HG03108 (cell line): ENCODE measurements at regions not wholly inside any gene's neighbourhood (a gene's known extent, or its start where the extent isn't known, plus 50 kb on each side); places are given as distances from the start of the nearest gene placed in this dataset.
"Not testable (repeated sequence)": the region's sequence is repeated elsewhere in the genome, so short reads cannot be mapped to it uniquely, and the experiment has no call there.

ENCODE experiments used
- ATAC-seq: cut with Tn5 transposase; IDR thresholded peaks from one replicate; pipeline ENCODE4 v1.9.1; 2021; ENCODE audit warnings: moderate library complexity; ENCODE audit not compliant: unreplicated experiment

DNA sequence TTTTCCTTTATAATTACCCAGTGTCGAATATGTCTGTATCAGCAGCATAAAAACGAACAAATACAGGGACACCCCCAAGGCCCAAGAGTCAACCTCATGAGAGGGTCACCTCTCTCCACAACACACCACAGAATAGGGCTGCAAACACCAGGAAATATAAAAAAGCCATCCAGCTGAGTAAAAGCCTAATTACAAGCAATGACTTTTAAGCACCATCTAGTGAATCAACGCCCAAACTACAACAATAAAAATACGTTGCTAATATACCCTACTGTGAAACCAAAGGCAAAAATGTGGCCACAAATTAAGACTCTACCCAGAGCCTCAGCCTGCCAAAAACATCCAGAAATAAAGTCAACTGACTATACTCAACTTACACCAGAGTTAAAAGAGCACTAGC, 817.9 kb upstream of the NEGR1 start:
- no peak for ATAC-seq

DNA sequence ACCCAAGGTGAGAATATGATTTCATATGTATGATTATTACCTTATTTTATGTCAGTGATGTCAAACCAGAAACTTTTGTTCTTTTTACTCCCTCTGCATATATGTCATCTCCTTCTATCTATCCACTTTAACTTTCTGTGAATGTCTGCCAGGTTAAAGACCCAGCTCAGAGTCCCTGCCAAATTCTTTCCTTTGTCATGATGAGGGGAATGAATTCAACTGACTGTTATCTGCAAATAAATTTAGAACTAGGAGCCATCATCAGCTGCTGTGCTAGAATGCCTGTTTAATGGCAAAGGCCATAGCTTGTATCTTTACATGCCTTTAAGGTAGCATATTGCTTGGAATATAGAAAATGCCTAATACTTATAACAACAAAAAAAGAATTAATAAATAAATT, 815.6 kb upstream of the NEGR1 start:
- ATAC-seq: no peak

DNA sequence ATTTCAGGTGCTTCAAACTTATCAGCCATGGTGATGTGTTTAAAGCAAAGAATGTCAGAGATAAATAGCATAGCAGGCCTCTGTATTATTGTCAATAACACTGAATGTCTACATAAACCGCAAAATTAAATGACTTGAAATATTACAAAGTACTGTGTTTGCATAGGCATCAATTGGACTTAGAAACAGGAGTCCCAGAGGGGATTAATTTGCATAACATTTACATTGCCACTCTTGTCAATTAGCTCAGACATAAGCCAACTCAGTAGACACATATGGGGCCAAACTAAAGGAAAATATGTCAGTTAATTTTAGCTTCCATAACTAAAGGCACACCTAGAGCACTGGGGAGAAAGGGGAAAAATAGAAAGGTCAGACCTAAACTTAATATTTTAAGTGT, 814.5 kb upstream of the NEGR1 start:
- ATAC-seq: no peak

DNA sequence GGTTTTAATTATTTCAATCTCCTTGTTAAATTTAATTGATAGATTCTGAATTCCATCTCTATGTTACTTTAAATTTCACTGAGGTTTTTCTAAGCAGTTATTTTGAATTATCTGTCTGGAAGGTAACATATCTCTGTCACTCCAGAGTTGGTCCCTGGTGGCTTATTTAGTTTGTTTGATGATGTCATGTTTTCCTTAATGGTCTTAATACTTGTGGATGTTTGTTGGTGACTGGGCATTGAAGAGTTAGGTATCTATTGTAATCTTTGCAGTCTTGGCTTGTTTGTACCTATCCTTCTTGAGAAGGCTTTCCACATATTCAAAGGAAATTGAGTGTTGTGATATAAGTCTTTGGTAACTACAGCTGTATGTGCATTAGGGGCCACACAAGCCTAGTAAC, 810.0 kb upstream of the NEGR1 start:
- ATAC-seq: no peak

DNA sequence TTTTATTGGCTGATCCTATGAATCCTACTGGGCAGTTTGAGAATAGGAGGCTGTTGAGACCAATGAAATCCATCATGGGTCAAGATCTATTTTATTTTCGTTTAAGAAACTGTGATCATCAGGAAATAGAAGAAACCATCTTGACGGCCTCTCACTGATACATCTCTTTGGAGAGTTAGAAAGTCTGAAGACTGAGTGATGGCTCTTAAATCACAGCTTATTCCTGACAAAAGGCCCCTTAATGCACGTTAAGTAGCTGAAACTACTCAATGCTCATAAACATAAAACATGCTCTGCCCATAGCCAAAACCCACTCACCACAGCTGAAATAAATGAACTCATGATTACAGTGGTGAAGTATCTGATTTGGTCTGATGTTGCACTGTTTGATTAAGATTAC, 784.5 kb upstream of the NEGR1 start:
- ATAC-seq: no peak

DNA sequence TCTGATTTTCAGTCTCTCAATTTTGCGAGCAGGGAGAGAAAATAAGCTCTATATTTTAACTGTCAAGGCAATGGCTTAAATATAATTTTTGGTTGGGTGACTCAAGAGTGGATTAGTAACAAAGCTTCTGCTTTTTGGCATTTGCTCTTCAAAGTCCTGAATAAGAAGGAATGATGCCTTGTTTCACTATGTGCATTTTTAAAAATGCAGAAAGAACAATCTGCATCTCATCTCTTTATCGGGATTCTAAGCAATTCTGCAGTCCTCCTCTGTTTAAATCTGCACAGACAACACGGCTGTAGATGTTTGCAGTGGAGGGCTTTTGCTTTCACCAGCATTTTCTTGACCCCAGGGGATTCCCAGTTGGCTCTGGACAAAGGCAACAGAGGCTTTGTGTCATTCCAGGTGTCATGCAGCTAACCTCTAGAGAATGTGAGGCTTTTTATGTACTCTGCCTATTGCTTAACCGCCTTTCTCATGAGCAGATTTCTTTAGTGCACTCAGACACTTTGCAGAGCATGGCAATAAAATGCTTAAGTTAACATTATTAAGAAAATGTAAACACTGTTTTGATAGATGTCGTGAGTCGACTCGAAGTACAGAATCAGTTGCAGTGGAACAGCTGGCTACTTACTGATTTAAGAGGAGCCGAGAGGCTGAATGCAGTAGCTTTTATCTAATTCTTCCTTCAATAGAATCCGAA, 783.2 kb upstream of the NEGR1 start:
- no peak for ATAC-seq

DNA sequence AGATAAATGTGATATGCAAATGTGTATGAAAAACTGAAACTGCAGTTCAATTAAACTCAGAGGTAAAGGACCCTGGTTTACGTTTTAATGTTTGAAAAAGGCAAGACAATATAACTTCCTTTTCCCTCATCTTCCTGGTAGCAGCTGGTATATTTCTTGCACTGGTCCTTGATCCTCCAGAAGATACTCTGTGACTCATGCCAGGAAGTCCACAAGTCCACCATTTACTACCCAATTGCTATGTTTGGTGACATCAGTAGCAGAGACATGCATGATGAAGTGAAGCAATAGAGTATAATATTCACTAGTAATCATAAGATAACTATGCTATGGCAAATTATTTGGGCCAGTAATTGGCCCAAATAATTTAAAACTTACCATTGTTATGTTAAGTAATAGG, 774.5 kb upstream of the NEGR1 start:
- no peak for ATAC-seq

DNA sequence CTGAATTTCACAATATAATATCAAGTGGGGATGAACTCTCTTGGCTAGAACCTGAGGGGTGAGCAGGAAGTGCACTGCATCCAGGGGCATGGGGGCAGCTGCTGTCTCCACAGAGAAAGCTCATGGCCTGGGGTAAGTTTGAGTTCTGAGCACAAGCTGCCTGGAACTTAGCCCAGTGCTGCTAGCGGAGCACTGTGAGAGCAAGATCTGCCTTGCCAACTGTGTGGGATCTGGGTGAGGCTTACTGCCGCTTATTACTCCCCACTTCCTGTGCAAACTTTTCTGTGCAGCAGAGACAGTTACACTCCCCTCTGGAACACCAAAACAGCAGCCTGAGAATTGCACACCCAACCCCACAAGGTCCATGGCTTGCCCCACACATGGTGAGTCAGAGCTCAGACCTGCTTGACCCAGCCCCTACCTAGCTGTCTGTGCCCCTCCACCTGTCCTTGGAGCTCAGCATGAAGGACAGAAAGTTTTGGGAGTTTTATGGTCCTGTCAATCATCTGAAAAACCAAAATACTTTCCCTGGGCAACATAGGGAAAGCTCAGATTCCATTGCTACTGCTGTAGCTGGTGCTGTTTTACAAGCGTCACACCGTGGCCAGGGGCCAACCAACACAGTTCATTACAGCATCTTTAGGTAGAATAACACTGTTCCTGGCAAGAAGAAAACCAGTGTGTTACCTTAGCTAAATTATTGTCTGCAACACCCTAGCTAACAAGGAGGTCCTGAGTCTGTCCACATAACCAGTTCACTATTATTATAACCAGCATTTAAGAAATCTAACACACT, 762.1 kb upstream of the NEGR1 start:
- no peak for ATAC-seq

DNA sequence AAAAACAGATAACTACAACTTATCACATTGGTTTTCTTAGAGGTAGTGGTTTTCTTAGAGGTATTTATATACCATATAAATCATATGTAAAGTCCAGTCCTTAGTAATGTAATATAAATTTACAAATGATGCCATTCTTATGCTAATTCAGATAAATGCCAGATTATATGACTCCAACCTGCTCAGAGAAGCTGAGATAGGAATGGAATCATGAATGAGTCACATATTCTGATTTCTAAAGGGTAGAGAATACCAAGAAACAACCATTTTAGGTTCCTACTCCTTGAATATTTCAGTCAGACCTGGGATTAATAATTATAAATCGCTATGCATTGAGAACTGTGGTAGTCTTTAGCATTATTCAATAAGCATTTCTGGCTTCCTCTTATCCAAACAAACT, 760.1 kb upstream of the NEGR1 start:
- ATAC-seq: no peak

DNA sequence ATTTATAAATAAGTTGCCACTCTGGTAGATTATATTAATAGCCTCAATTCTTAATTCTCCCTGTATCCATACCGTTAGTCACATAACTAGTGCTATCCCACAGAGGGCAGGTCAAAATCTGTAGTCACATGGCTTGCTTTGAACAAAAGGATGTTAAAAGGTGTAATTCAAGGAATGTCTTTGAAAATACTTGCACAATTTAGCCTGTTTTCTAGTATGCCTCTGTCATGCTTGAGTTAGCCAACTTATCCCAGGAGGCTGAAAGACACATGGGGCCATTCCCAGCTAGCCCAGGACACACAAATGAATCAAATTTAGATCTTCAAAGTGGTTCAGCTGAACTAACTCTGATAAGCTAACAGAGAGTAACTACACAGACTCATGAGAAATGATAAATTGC, 758.5 kb upstream of the NEGR1 start:
- ATAC-seq: no peak

DNA sequence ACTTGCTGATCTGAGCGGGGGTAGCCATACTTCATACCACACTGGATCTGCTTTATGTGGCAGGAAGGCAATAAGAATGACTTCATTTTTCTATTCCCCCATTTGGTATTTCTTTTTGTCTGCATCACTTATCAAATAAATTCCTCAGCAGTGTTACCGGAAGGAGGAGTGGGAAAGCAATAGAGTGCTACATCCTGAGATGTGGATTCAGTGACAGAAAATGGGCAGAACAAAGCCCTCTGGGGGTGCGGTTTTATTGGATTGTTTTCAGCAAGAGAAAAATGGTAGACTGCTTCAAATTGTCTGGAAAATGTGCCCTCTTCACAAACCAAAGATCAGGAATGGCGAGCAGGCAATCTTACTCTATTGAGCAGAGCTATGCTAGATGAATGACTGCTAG, 751.9 kb upstream of the NEGR1 start:
- no peak for ATAC-seq

DNA sequence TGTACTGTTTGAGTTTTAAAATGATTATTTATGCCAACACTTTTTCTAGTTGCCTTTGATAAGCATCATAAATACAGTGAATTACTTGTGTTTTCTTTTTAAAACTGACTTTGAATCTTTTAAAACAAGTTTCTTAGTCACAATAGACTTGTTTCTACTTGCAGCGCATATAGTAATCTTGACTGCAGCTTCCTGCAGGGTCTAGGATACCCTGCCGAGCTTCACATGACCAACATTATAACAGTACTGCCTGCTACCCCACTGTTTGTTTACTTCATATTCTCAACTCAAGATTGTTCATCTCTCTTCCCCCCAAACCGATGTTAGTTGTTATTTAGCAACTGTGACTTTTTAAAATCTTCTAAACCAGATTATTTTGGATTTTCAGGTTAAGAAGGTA, 751.3 kb upstream of the NEGR1 start:
- no peak for ATAC-seq

DNA sequence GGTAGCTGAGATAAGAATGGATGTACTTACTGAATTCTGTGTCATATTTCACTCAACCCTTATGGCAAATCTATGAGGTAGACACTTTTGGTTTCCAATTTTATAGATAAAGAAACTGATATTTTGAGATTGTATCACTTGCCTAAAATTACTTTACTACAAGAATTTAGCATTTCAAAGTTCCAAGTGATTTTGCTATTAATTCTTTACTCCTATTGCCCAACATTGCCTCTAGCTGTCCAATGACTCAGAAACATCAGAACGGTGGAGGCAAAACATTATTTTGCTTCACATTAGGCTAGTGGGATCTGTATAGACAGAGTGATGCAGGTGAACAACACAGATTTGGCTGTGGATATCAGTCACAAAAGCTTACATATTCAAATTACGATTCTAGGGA, 747.2 kb upstream of the NEGR1 start:
- ATAC-seq: no peak

DNA sequence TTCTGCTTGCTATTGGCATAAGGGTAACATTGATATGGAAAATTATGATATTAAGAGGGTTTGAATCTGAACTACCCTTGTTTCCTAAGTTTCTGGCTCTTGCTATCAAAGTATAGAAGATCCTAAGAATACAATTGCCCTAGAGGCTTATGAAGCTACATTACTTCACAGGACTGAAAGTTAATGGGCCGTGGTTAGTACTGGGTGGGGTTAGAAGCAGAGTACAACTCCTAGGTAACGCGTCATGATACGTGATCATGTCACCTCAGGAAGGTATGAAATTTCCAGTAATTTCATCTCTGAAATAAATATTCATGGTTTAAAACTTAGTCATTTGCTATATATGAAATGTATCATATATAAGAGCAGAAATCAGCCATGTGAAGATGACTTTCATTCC, 743.8 kb upstream of the NEGR1 start:
- no peak for ATAC-seq

DNA sequence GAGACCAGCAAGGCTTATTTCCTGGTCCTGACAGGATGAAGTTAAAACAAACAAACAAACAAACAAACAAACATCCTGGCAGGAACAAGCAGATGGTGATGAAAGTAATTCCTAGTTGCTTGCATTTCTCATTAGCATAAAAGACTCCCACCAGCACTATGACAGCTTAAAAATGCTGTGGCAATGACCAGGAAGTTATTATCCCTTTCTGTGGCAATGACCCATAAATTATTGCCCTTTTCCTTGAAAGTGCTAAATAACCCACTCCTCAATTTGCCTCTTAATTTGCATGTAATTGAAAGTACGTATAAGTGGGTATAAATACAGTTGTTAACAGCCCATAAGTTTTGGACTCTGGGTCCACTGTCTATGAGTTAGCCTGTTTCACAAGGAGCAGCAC, 727.6 kb upstream of the NEGR1 start:
- no peak for ATAC-seq

DNA sequence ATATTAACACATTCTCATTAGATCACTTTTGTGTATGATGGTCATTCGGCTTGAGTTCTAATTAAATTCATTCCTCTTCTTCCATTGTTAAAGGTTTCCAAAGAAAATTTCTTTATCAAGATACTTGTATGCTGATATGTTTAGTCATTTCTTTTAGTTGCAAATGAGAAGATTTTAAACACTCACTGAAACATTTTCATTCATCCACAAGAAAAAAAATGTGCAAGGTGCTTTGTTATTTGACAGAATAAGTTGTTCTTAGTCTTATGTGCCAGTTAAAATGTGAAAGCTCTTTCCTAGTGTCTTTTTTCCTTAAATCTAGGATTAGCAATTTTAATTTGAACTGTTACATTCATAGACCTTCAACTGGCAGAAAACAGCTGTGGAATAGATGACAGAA, 727.0 kb upstream of the NEGR1 start:
- no peak for ATAC-seq

DNA sequence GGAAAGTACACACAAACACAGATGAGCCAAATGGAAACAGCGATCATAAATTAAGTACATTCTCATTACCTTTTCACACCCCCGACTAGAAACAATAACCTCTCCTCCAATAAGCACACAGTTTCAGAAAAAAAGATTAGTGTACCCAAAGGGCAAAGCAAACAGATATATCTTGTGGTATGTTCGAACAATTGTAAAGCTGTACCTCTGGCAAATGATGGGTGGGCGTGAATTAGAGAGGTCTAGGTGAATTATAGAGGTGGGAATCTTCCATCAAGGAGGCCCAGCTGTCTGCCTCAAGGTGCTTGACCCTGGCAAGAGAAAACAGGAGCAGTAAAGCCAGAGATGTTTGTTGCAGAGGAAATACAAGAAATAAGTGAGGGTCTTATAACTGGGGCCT, 715.3 kb upstream of the NEGR1 start:
- ATAC-seq: no peak

DNA sequence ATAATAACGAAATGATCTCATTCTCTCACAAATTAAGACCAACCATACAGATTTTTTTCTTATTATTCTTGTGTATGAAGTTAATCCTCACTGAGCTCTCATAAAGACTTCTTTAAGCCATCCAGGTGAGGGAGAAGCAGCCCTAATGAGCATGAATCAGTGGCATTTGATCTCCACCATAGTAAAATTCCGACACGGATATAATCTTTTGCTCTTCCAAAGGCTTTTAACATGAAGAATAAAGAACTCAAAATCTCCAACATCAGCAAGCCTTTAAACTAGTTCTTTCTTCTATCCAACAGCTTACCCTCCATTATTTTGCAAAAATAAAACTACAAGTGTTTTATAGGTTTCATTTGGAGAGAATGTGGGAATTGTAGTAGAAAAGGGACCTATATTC, 714.7 kb upstream of the NEGR1 start:
- no peak for ATAC-seq

DNA sequence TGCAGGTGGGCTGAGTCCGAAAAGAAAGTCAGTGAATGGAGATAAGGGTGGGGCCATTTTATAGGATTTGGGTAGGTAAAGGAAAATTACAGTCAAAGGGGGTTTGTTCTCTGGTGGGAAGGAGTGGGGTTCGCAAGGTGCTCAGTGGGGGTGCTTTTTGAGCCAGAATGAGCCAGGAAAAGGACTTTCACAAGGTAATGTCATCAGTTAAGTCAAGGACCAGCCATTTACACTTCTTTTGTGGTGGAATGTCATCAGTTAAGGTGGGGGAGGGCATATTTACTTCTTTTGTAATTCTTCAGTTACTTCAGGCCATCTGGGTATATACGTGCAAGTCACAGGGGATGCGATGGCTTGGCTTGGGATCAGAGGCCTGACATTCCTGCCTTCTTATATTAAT, 705.5 kb upstream of the NEGR1 start:
- ATAC-seq: not testable (repeated sequence)

DNA sequence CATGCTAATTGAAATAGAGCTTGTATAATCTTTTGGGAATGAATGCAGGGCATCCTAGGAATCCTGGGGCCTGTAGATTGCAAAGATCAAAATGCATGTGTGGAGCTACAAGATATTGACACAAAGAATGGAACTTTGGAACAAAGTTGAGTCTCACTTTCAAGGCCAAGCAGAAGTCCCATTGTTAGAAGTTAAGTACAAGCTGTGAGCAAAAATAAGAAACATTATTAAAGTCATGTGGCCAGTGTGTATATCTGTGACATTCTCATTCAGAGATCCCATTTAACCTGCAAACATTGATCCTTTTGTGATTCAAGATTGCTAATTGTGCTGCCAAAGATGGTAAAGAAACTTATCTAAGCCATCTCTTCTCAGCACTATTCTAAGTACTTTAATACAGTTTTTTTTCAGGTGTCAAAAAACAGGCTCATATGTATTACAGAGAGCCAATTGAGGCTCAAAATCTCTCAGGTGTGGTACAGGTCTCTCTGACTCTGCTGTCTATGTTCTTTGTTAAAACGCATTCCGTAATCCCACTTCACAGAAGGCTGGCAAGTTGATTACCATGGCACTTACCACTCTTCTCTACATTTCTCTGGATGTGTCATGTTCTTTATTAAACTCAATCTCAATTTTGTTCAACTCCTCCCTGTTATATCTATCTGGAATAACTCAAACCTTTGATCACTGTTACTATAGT, 704.4 kb upstream of the NEGR1 start:
- ATAC-seq: no peak

DNA sequence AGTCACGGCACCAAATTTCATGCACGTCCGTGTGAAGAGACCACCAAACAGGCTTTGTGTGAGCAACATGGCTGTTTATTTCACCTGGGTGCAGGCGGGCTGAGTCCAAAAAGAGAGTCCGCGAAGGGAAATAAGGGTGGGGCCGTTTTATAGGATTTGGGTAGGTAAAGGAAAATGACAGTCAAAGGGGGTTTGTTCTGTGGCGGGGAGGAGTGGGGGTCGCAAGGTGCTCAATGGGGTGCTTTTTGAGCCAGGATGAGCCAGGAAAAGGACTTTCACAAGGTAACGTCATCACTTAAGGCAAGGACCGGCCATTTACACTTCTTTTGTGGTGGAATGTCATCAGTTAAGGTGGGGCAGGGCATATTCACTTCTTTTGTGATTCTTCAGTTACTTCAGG, 702.7 kb upstream of the NEGR1 start:
- not testable (repeated sequence) for ATAC-seq

DNA sequence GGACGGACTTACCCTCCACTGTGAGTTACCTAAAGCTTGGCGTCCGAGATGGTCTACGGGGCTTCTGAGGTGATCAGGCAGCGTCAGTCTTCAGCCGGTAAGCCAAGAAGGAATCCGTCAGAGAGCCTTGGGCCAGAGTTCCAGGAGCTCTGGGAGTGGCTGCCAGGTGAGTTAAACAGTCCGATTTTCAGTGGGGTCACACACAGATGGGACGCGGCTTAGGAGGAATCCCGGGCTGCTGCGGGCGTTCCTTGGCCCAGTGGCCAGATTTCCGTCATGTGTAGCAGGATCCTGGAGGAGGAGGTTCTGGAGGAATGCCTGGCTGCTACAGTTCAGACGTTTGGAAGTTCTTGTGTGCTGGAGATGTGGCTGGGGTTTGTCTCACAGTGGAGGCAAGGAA, 700.7 kb upstream of the NEGR1 start:
- not testable (repeated sequence) for ATAC-seq
